Hematopoietic multipotent progenitor cell treated with erythropoietin and hydrocortisone succinate and interleukin-3 and kit ligand, for 4 days (in vitro differentiated cells): ENCODE measurements at regions not wholly inside any gene's neighbourhood (a gene's known extent, or its start where the extent isn't known, plus 50 kb on each side); places are given as distances from the start of the nearest gene placed in this dataset.

Experiments
- DNase-seq: peaks from one replicate; pipeline ENCODE4 v3.0.0-alpha.2; 2015

DNA sequence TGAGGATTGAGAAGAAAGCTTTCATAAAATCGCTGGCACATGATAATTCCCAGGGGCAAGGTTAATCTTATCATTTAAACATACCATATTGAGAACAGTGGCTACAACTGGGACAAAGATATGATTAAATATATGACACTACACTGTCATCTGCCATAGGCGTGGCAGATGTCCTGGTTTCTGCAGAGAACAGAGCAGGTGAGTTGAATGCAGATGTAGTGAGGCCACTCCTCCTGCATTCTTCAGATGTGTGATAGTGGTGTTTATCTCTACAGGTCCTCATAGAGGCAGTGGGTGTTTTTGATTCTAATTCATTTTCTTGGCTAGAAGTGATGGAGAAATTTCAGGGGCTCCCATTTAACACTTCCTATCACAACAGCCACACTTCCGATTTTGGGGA, 237.0 kb upstream of the CDH9 start:
- DNase-seq: no peak

DNA sequence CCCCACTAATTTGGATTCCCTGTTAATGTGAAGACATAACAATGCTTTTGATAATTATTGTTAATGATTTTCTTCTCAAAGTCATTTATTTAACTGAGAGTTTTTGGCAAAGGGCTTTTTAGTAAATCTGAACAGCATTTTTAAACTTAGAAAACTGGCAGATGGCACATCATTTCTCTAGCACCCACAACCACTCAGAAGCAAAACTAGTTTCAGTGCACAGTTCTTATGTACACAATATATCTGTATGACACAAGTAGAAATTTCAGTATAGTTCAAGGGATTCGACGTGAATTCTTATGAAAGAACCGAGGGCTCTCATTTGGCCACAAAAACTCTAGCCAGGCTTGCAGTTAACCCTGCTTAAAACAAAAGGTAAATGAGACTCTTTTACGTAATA, 231.4 kb upstream of the CDH9 start:
- DNase-seq: no peak

DNA sequence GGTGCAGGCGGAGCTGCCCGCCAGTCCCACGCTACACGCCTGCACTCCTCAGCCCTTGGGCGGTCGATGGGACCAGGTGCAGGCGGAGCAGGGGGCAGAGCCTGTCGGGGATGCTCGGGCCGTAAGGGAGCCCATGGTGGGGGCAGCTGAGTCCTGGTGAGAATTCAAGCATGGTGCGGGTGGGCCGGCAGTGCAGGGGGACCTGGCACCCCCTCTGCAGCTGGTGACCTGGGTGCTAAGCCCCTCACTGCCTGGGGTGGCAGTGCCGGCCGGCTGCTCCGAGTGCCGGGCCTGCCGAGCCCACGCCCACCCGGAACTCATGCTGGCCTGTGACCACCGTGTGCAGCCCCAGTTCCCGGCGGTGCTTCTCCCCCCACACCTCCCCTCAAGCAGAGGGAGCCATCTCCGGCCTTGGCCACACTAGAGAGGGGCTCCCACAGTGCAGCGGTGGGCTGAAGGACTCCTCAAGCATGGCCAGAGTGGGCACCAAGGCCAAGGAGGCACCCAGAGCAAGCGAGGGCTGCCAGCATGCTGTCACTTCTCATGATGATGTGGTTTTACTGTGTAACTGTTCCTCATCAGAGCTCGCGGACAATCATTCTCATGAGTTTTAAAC, 228.9 kb upstream of the CDH9 start:
- no peak for DNase-seq

DNA sequence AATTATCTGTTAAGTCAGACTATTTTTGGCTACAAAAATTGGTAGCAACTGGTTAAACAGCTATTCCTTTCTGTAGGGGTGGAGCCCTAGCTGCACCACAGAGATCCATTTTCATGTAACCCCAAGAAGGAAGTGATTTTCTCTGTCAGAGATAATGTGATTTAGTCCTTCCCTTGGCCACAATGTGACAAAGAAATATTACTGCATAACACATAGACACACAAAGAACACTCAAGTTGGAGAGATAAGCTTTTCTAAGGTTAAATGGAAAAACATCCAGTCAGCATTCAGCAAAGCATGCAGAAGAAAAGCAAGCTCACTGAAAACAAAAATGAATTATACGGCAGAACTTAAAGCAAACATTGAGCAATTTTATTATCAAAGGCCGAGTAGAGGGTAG, 227.8 kb upstream of the CDH9 start:
- DNase-seq: peak; percentile 72

DNA sequence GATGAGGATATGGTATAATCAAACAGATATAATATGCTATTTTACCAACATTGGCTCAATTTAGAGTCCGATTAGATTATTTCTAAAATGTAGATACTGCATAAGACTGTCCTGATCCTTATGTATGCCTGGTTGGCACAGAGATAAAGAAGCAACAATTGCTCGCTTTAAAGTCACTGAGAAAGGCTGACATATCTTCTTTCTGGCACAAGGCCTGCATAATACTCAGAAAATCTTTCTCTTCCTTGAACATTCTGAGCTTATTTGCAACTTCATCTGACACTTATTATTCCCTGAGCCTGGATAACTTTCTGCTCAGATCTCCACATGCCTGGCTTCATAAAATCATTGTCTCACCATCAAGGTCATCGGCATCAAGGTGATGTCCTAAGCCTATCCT, 219.3 kb upstream of the CDH9 start:
- DNase-seq: no peak

- no peak for DNase-seq
These were observed 214.5 kb upstream of the CDH9 start for GRCh38 chr5:27252911-27253310.

DNA sequence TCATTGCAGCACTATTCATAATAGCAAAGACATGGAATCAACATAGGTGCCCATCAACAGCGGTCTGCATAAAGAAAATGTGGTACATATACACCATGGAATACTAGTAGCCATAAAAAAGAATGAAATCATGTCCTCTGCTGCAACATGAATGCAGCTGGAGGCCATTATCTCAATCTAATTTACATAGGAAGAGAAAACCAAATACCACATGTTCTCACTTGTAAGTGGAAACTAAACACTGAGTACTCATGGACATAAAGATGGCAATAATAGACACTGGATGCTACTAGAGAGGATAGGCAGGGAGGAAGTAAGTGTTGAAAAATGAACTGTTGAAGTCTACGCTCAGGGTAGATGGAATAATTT, 203.9 kb upstream of the CDH9 start:
- DNase-seq: peak; percentile 17

GRCh38 chr5:27241564-27242257, 203.3 kb upstream of the CDH9 start:
- DNase-seq: peak; percentile 85

DNA sequence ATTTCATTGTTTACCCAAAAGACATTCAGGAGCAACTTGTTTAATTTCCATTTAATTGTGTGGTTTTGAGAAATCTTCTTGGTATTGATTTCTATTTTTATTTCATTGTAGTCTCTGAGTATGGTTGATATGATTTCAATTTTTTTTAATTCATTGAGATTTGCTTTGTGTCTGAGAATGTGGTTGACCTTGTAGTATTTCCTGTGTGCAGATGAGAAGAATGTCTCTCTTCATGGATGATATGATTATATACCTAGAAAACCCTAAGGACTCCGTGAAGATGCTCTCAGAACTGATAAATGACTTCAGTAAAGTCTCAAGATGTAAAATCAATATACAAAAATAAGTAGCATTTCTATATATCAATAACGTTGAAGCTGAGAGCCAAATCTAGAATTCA, 202.4 kb upstream of the CDH9 start:
- DNase-seq: no peak

GRCh38 chr5:27234916-27235315, 196.5 kb upstream of the CDH9 start:
- no peak for DNase-seq

GRCh38 chr5:27221410-27221809, 183.0 kb upstream of the CDH9 start:
- DNase-seq: no peak

DNA sequence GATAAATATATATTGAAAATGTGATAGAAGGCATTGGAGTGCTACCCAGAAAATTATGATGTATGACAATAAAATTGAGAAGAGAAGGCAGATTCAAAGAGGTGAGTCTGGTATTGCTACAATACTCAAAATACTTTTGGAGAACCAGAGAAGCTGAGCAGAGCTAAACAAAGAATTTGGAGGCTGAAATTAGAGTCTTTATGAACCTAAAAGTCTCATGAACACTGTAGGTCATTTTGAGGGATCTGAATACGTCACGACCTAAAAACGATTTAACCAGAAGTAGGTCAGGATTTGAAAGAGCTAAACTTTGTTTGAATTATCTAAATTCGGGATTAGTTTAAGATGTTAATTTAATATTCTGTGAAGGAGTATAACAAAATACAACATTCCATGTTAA, 182.4 kb upstream of the CDH9 start:
- no peak for DNase-seq

- DNase-seq: no peak
These were observed 179.6 kb upstream of the CDH9 start for GRCh38 chr5:27217977-27218376.

GRCh38 chr5:27217155-27217956, 179.0 kb upstream of the CDH9 start:
- DNase-seq: no peak

DNA sequence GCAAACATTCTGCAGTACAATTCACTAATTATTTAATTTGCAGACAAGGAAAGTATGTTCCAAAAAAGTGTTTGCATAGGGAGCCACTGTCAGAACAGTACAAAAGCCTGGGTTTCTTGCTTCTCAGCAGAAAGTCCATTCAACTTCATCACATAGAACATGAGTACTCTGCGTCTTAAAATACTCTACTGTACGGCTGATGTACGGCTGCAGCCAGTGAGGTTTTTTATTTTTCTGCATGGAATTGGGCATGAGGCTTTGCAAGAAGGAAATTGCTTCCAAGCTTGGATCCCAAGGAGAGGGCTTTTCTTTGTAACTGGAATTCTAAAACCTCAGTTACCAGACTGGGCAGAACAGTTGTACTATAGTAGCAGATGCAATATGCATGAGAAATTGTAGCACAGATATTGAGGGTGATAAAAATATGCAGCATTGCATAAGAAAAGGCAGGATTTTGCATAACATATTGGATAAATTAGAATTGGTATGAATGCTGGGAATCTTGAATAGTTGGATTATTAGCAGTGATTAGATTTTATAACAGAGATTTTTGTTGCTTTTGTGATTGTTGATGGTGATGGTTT, 178.1 kb upstream of the CDH9 start:
- no peak for DNase-seq

DNA sequence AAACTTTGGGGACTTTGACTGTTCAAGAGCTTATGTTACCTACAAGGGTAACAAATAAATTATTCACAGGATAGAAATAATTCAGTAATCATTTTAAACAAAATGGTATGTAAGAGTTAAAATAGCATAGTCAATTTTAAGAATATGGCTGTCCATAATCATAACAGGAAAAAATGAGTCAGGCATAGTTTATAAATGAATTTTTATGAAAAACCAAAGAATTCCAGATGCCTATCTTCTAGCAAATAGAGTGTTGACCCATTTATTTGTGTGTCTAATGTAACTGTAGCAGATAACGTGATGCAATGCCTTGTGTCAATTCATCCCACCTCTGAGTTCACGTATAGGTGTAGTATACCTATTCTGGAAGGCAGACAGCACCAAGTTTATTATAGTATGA, 169.7 kb upstream of the CDH9 start:
- no peak for DNase-seq

DNA sequence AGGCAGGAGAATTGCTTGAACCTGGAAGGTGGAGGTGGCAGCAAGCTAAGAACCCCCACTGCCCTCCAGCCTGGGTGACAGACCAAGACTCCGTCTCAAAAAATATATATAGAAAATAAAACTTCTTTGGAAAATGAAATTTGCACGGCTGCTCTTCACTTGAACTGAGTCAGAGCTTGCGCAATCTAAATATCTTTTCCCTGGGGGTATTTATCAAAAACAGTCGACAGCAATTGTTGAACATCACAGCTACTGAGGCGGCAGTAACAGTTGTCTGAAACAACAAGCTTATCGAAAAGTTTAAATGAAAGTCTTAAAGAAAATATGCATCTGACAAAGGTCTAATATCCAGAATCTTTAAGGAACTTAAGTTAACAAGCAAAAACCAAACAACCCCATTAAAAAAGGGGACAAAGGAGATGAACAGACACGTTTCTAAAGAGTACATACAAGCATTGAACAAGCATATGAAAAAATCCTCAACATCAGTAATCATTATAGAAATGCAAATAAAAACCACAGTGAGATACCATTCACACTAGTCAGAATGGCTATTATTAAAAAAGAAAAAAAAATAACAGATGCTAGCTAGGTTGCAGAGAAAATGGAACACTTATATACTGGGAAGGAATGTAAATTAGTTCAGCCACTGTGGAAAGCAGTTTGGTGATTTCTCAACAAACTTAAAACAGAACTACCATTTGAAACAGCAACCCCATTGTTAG, 153.6 kb upstream of the CDH9 start:
- DNase-seq: no peak

GRCh38 chr5:27172693-27173092, 134.3 kb upstream of the CDH9 start:
- peak; percentile 7 for DNase-seq

- DNase-seq: peak; percentile 94
These were observed 133.4 kb upstream of the CDH9 start for GRCh38 chr5:27171761-27172261.

DNA sequence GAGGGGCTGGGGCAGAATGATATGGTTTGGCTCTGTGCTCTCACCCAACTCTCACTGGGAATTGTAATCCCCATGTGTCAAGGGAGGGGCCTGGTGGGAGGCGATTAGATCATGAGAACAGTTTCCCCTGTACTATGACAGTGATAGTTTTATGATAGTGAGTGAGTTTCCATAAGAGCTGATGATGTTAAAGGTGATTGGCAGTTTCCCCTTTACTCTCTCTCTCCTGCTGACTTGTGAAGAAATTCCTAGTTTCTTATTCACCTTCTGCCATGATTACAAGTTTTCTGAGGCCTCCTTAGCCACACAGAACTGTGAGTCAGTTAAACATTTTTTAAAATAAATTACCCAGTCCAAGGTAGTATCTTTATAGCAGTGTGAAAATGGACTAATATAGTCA, 120.4 kb upstream of the CDH9 start:
- DNase-seq: no peak

DNA sequence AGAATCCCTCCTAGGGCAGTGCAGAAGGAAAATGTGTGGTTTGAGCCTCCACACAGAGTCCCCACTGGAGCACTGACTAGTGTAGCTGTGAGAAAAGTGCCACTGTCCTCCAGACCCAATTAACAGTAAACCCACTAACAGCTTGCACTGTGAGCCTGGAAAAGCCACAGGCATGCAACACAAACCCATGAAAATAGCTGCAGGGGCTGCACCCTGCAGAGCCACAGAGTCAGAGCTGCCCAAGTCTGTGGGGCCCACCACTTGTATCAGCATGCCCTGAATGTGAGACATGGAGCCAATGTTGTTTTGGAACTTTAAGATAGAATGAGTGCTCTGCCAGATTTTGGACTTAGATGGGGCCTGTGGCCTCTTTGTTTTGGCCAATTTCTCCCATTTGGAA, 119.8 kb upstream of the CDH9 start:
- DNase-seq: no peak

GRCh38 chr5:27144456-27144855, 106.1 kb upstream of the CDH9 start:
- no peak for DNase-seq

- no peak for DNase-seq
These were observed 102.4 kb upstream of the CDH9 start for GRCh38 chr5:27140831-27141230.
